ENCODE measurements at regions not wholly inside any gene's neighbourhood (a gene's known extent, or its start where the extent isn't known, plus 50 kb on each side); places are given as distances from the start of the nearest gene placed in this dataset.

DNA sequence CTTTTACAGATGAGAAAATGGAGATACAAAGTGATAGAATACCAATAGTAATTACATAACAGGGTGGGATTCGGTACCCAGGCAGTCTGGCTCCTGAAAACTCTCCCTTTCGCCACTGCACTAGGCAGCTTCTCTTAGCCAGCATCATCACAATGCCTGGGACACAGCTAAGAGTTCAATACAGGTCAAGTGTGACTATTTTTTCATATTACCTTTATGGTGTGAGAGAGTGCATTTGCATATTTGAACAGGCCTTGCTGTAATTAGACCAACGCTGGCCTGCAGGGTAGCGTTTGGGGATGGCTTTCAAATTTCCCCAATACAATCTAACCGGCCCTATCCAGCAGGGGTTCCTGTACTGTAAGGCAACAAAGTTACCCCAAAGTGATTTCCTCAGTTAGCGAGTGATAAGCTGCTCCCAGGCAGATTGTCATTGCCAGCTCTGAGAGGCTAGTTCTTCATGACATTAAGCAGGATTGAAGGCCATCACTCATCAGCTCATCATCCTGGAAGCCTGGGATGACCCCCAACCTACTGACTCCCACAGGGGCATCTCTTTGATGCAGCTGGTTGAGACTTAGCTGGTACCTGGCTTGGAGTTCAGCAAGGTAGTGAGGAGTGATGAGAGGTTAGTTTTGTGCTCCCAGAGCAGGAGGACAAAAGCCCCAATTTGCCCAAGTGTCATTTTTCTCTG is 836.8 kb upstream of the LCORL start:
- intact Hi-C loops (cut with DNase I): no loop called here
- no peak for DNase-seq
- peak; percentile 49 to 66 for ATAC-seq

DNA sequence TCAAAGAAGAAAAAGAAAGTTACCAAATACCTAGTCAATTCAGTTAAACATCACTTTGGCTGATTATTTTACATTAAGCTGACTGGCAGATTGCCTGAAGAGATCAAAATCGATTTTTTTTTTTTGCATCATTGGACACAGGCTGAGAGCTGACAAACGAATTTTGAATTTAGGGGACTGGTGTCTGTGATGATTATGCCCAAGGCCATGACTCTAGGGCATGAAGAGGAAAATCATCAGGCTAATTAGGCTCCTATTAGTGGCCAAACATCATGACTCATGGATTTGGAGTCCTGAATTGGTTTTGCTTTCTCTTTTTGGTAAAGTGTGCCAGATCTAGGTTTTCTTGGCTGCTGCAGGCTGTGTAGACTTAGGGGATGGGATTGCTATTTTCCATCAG is 829.3 kb upstream of the LCORL start:
- intact Hi-C loops (cut with DNase I): no loop called here
- ATAC-seq (no peak), DNase-seq (no peak)

DNA sequence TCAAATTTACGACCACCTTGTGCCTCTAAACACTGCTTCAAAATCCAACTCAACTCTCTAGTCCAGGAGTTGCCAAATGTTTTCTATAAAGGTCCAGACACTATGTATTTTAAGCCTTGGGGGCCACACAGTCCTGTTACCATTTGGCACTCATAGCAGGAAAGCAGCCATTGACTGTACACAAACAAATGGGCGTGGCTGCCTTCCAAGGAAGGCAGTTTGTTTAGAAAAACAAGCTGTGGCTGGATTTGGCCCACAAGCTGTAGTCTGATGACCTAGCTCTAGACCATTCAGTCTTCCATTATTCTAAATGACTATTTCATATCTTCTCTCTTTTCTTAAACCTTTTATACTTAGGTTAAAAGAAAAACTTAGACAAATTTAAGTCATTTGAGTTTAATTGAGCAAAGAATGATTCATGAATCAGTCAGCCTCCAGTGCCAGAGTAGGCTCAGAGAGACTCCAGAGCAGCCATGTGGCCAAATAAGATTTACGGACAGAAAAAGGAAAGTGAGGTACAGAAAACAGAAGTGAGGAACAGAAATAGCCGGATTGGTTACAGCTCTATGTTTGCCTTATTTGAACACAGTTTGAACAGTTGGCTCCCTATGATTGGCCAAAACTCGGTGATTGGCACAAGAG is 825.8 kb upstream of the LCORL start:
- ATAC-seq (no peak), DNase-seq (no peak)
- intact Hi-C loops (cut with DNase I): no loop called here

DNA sequence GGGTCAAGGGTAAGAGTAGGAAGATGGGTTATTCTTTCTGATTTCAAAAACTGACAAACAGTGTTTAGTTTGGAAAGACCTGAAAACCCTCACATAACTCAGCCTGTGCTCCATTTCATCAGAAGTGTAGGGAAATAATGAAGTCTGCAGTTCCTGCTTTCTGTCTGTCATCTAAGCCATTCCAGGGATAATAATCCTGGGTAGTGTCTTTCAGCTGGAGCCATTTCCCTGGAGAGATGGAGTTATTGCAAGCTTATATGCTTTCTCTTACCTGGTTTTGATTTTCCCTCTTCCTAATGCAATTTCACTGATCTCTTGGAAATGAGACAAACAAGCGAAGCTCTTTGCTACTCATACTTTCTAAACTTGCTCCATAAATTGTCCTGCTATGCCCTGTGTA is 824.8 kb upstream of the LCORL start:
- intact Hi-C loops (cut with DNase I): no loop called here
- ATAC-seq (no peak), DNase-seq (no peak)

DNA sequence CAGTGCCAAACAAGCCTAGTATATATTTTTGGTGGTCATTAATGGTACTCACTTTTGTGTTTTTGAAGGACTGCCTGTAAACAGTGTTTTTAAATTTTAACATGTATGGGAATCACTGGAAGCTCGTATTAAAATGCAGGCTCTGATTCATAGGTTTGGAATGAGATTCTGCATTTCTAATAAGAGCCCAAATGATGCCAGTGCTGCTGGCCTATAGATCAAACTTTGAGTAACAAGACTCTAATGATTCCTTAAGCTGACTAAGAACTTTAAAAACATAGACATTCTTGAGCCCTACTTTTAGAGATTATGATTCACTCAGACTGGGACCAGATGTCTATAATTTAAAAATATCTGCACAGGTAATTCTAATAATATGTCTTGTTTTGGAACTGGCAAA is 823.2 kb upstream of the LCORL start:
- ATAC-seq: no peak
- DNase-seq: no peak
- intact Hi-C loops (cut with DNase I): no loop called here

DNA sequence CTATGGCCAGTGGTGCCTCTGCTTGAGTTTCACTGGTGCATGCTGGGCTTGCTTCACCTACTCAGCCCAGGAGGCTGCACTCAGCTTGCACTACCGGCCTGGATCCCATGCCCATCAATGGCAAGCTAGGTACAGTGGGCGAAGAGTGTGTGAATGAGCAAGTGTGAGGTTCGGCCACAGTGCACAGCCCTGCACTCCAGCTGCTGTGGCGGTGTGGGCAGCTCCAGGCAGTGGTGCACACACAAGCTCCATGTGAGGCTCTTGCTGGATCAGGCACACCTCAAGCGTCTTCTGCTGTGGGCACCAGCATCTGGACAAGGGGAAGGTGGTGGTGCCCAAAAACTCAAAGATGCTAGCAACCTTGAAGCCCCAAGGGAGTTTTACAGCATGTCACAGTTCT is 820.9 kb upstream of the LCORL start:
- ATAC-seq (no peak), DNase-seq (no peak)
- intact Hi-C loops (cut with DNase I): no loop called here

DNA sequence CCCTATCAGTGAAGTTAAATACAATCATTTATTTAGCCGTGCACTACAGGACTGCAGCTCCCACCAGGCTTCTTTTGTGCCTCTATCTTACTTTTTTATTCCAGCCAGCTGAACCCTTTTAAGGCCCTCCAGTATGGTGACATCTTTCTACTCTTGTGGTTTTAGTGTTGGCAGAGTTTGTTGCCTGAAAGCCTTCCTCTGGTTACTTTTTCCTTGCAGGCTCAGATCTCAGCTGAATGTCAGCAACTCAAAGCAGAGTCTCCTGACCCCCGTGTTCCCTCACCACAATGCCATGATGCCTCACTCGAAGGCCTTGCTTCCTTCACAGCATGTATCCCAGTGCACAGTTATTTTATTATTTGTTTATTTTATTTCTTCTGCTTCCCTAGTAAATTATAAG is 818.9 kb upstream of the LCORL start:
- DNase-seq (no peak), ATAC-seq (no peak)
- intact Hi-C loops (cut with DNase I): no loop called here

DNA sequence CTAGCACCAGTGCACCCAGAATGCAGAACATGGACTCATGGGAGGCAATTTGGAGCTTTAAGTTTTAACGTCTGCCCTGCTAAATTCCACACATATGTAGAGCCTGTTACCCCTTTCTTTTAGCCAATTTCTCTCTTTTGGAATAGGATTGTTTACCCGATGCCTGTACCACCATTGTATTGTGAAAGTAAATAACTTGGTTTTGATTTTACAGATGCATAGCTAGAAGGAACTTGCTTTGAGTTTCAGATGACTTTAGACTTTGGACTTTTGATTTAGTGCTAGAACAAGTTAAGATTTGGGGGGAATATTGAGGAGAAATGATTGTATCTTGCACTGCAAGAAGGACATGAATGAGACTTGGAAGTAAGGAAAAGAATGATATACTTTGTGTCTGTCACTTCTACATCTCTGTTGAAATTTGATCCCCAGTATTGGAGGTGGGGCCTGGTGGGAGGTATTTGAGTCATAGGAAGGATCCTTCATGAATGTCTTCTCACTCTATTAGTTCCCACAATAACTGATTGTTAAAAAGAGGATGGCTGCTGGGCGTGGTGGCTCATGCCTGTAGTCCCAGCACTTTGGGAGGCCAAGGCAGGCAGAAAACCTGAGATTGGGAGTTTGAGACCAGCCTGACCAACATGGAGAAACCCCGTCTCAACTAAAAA is 794.8 kb upstream of the LCORL start:
- ATAC-seq: no peak
- intact Hi-C loops (cut with DNase I): no loop called here
- DNase-seq: no peak

DNA sequence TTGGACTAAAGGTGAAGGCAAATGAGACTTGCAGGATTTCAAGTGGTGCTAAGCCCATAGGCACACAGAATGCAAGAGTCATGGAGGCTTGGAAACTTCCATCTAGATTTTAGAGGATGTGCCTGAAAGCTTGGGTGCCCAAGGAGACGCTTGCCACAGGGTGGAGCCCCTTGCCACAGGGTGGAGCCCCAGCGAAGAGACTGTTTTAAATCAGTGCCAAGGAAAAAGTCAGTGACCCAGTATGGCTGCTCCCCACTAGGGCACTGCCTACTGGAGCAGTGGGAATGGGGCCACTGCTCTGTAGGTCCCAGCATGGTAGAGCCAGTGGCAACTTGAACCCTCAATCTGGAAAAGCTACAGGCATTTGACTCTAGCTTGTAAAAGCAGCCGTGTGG is 794.2 kb upstream of the LCORL start:
- ATAC-seq: no peak
- intact Hi-C loops (cut with DNase I): no loop called here
- DNase-seq: no peak

DNA sequence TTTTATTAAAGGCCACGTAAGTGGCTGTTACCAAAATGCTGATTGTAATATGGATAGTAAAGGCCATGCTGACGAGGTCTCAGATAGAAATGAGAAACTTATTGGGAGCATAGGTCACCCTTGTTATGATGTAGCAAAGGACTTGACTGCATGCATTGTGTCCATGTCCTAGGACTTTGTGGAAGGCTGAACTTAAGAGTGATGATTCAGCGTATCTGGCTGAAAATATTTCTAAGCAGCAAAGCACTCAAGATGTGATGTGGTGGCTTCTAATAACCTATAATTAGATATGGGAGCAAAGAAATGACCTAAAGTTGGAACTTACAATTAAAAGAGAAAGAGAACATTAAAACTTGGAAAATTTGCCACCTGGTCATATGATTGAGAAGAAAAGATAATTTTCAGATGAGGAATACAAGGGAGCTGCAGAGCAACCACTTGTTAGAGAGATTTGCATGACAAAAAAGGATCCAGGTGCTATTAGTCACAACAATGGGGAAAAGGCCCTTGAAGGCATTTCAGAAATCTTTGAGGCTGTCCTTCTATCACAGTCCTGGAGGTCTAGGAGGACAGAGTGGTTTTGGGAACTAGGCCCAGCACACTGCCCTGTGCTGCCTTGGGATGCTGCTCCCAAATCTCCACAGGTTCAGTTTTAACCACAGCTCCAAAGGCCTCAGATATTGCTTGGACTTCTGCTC is 793.7 kb upstream of the LCORL start:
- DNase-seq (no peak), ATAC-seq (no peak)
- intact Hi-C loops (cut with DNase I): no loop called here

DNA sequence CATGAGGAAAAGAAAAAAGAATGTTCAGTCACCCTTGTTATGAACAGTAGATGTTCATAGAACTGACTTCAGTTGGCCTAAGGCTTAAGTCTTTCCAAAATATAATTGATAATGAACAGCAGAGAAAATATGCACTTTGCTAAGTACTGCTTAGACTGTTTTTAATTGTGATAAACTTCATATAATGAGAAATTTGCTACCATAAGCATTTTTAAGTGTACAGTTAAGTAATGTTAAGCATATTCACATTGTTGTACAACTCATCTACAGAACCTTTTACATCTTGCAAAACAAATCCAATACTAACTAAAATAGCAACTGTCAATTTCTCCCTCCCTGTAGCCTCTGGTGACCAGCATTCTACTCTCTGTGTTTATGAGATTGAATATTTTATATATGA is 792.2 kb upstream of the LCORL start:
- ATAC-seq: no peak
- intact Hi-C loops (cut with DNase I): no loop called here
- DNase-seq: no peak

DNA sequence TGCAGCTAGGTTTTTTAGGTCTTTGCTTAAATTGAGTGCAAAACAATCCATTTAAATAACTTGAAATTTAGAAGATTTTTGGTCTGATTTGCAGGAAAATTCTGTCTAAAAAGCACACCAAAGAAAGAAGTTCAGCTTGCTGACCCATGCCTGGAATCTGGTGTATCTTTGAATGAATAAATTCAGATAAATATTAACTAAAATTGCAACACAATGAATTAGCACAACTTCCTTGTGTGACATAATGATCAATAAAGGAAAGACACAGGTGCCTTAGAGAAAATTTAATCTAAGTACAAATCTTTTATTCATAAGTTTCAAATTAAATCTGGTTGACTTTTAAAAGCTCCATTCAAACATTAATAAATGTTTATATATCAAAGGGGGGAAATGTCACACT is 791.5 kb upstream of the LCORL start:
- no peak for DNase-seq
- intact Hi-C loops (cut with DNase I): no loop called here
- ATAC-seq: no peak

DNA sequence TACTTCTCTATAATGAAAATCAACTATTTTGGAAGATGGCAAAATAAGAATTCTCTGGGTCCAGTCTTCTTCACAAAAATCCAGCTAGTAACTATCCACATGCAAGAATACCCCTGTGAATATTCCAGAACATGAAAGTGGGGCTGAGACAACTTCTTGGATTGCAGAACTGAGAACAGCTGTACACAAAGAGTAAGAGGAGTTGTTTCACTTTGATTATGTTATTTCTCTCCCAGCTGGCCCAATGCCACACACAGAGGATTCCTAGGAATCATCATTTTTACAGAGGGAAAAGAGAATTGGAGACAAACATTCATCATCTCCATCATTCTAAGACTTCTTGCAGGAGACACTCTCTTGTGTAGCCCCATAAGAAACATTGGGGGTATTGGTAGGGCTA is 782.2 kb upstream of the LCORL start:
- intact Hi-C loops (cut with DNase I): no loop called here
- ATAC-seq: no peak
- DNase-seq: no peak

DNA sequence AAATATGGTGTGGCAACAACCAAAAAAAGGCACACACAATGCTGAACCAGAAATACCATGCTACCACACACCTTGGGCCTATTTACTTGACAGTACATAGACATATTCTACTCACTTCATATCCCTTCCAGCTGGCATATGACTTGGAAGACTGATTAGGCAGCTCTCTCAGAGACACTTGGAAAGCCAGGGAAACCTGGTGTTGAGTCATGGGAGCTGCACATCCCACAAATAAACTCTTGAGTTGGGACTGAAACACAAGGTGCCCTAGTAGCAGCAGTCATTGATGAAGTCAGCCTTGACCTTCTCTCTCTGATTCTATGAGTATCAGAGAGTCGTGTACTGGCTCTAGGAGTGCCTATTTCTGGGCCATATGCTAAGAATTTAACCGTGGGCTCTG is 776.6 kb upstream of the LCORL start:
- DNase-seq (no peak), ATAC-seq (peak in 1 of 2 donors; percentile 75)
- intact Hi-C loops (cut with DNase I): no loop called here

DNA sequence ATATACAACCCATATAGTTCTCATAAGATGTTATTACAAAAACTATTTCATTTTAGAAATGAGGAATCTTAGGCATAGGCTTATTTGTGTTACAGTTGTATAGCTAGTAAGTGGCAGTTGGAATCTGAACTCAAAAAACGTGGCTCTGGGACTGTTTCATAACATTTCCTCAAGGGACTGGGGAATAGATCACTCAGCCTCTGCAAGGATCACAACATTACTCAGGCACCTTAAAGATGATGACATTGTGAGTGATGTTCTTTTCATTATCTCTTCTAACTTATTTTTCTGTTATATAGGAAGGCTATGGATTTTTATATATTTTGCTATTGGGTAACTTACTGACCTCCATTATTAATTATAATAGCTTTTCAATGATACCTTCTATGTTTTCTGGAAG is 774.2 kb upstream of the LCORL start:
- intact Hi-C loops (cut with DNase I): no loop called here
- DNase-seq: no peak
- ATAC-seq: no peak

DNA sequence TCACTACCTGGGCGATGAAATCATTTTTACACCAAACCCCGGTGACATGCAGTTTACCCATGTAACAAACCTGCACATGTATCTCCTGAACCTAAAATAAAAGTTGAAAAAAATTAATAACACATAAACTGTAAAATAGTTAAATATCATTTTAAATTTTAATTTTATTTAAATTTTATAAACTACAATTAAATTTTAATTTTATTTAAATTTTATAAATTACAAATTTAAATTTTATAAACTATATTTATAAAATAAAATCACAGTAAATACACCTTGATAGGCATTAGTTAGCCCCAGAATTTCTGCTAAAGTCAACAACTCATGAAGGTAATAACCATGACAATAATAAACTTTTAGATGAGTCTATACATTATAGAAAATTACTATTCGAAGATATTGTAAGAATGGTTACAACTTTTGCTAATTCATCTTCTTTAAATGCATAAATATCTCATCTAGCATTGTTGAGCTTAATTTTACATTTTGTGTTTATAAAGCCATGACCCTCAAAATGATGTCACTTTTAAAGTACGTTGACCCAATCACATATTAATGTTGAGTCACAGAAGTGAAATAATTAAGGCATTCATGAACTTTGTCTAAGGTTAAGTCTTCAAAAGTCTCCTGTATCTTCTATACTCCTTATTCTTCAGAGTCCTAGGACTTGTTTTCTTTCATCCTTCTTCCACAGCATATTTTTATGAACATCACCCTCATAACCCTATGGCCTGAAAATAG is 755.8 kb upstream of the LCORL start:
- DNase-seq (no peak), ATAC-seq (no peak)
- intact Hi-C loops (cut with DNase I): no loop called here

DNA sequence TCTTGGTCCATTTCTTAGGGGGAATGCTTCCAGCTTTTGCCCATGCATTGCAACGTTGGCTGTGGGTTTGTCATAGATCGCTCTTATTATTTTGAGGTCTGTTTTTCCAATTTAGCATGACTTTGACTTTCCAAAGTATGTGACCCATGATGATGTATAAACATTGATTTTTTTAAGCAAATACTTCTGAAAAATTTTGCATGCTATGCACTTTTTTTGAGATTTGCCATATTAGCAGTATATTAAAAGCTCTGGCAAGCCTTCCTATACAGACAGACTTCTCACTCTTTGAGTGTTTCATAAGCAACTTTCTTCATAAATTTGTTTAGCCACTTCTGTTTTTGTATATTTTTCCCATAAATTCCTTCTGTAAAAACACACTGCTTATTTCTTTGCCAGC is 746.4 kb upstream of the LCORL start:
- DNase-seq: no peak
- ATAC-seq: no peak
- intact Hi-C loops (cut with DNase I): no loop called here

DNA sequence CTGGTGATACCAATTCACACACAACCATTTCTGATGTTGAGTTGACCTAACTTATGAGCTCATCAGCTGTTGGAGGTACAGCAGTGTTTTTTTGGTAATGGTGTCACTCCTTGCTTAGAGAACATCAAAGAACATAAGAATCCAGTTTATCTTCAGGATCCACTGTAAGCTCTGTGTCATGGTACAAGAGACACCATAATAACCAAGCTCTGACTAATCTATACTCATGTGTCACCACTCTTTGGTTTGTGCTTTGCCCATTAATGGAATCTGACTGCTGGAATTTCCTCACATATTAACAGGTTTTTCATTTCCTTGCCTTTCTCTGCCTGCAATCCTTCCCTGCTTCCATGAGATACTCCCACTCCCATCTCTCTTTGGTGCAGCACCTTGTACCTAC is 735.1 kb upstream of the LCORL start:
- ATAC-seq (no peak), DNase-seq (no peak)

DNA sequence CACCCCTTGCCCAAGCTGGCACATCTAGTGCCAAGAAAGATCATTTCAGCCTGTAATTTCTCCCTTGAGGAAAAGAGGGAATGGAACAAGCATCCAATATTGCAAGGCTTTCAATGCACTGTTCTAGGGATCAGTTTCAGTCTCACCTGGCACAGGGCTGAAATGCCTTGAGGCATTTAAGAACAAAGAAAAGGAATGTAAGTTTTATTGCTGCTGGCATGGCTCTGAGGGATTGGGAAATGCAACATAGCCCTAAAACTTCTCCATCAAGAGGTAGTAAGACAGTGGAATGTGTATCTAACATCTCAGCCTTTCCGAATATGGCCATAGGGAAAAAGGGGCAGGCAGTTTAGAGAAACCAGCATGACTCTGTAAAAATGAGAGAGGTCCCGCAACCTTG is 732.6 kb upstream of the LCORL start:
- intact Hi-C loops (cut with DNase I): no loop called here
- DNase-seq (no peak), ATAC-seq (no peak)

More for the DNA sequence above, 735.1 kb upstream of the LCORL start:
- intact Hi-C loops (cut with DNase I): no loop called here

DNA sequence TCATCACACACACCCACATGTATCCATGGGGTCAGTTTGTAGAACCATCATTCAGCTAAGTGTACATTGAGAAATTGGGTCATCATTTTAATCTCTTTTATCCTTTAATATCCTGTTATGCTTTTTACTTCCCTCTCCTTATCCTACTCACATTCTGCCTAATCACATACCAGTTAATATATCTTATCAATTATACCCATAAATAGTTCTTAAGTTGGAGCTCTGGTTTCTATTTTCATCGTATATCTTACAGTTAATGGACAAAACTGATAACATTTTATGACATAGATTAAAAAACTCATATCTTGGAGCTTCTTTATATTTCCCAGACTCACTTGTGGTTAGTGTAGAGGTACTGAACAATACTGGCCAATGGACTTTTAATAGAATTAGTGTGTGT is 729.5 kb upstream of the LCORL start:
- no peak for DNase-seq
- no peak for ATAC-seq
- intact Hi-C loops (cut with DNase I): no loop called here
